GM23338 (cell line): ENCODE measurements at regions not wholly inside any gene's neighbourhood (a gene's known extent, or its start where the extent isn't known, plus 50 kb on each side); places are given as distances from the start of the nearest gene placed in this dataset.

Experiments used
- ATAC-seq: fragments of 200-7000 bp; cut with Tn5 transposase; 3 replicates; pipeline ENCODE4 v1.9.1; 2020
- DNase-seq: peaks from one replicate; pipeline ENCODE4 v3.0.0-alpha.2; 2015; ENCODE audit warnings: low spot score
- H2AFZ ChIP-seq: fragments of 200-600 bp; sonication (generic); 2 replicates; pipeline ENCODE4 v1.8.0; 2016; ENCODE audit warnings: antibody characterized with exemption, mild to moderate bottlenecking, moderate library complexity
- H3F3A ChIP-seq: fragments of 200-600 bp; sonication (generic); replicated peaks from 2 replicates; pipeline ENCODE4 v1.8.0; 2017; ENCODE audit warnings: antibody characterized with exemption, mixed run types, low read depth
- H3K27ac ChIP-seq: fragments of 200-600 bp; sonication (generic); 2 replicates; pipeline ENCODE4 v1.6.1; 2016; ENCODE audit warnings: low read depth
- H3K27me3 ChIP-seq: fragments of 200-600 bp; sonication (generic); 2 replicates; pipeline ENCODE4 v1.8.0; 2016; ENCODE audit warnings: mild to moderate bottlenecking, mixed run types, moderate library complexity; ENCODE audit not compliant: insufficient read depth
- H3K36me3 ChIP-seq: fragments of 200-600 bp; sonication (generic); 2 replicates; pipeline ENCODE4 v1.8.0; 2016; ENCODE audit warnings: mild to moderate bottlenecking; ENCODE audit not compliant: insufficient read depth
- H3K4me1 ChIP-seq: fragments of 200-600 bp; sonication (generic); 2 replicates; pipeline ENCODE4 v1.8.0; 2016; ENCODE audit warnings: mild to moderate bottlenecking, moderate library complexity; ENCODE audit not compliant: insufficient read depth
- H3K4me2 ChIP-seq: fragments of 200-600 bp; sonication (generic); 2 replicates; pipeline ENCODE4 v1.7.1; 2017; ENCODE audit warnings: mixed run types
- H3K4me3 ChIP-seq: fragments of 200-600 bp; sonication (generic); 2 replicates; pipeline ENCODE4 v1.6.1; 2016; ENCODE audit warnings: mixed run types
- H3K79me2 ChIP-seq: fragments of 200-600 bp; sonication (generic); replicated peaks from 2 replicates; pipeline ENCODE4 v1.8.0; 2017; ENCODE audit warnings: mild to moderate bottlenecking; ENCODE audit not compliant: insufficient read depth
- H3K9me2 ChIP-seq: fragments of 200-600 bp; sonication (generic); 2 replicates; pipeline ENCODE4 v1.8.0; 2017; ENCODE audit not compliant: insufficient read depth
- H4K20me1 ChIP-seq: fragments of 200-600 bp; sonication (generic); replicated peaks from 2 replicates; pipeline ENCODE4 v1.8.0; 2017; ENCODE audit warnings: mild to moderate bottlenecking; ENCODE audit not compliant: insufficient read depth
- H3K27ac Mint-ChIP-seq: 2 replicates; pipeline ENCODE4 v1.8.0; 2020; ENCODE audit warnings: inconsistent platforms, mild to moderate bottlenecking, moderate library complexity, mixed read lengths
- H3K27me3 Mint-ChIP-seq: 3 replicates; pipeline ENCODE4 v1.8.0; 2022; ENCODE audit warnings: low read depth, mild to moderate bottlenecking, moderate library complexity, mixed read lengths, inconsistent platforms; ENCODE audit not compliant: insufficient read depth, poor library complexity
- H3K36me3 Mint-ChIP-seq: 3 replicates; pipeline ENCODE4 v1.8.0; 2021; ENCODE audit warnings: low read depth, mild to moderate bottlenecking, inconsistent platforms, moderate library complexity, mixed read lengths
- H3K4me1 Mint-ChIP-seq: 3 replicates; pipeline ENCODE4 v1.8.0; 2020; ENCODE audit warnings: mild to moderate bottlenecking, inconsistent platforms, mixed read lengths
- H3K4me3 Mint-ChIP-seq: 3 replicates; pipeline ENCODE4 v1.8.0; 2021; ENCODE audit warnings: moderate library complexity, mild to moderate bottlenecking, inconsistent platforms, mixed read lengths
- H3K9me3 Mint-ChIP-seq: 3 replicates; pipeline ENCODE4 v1.8.0; 2020; ENCODE audit warnings: moderate library complexity, mild to moderate bottlenecking, inconsistent platforms, mixed read lengths
- CREB1 ChIP-seq: fragments of 250-450 bp; sonication (Bioruptor Pico); IDR thresholded peaks from 2 replicates; pipeline ENCODE4 v1.5.0; 2020; ENCODE audit warnings: low read depth, mild to moderate bottlenecking, moderate library complexity
- ETS1 ChIP-seq: IDR thresholded peaks from 2 replicates; pipeline ENCODE4 v1.6.1; 2016; ENCODE audit warnings: antibody characterized with exemption
- EZH2 ChIP-seq: fragments of 200-600 bp; sonication (generic); IDR thresholded peaks from one replicate; pipeline ENCODE4 v1.8.0; 2017; ENCODE audit warnings: antibody characterized with exemption, mild to moderate bottlenecking, low read depth; ENCODE audit not compliant: unreplicated experiment
- EZH2phosphoT487 ChIP-seq: fragments of 200-600 bp; sonication (generic); IDR thresholded peaks from one replicate; pipeline ENCODE4 v1.8.1; 2018; ENCODE audit warnings: antibody characterized with exemption; ENCODE audit not compliant: unreplicated experiment
- JUNB ChIP-seq: IDR thresholded peaks from one replicate; pipeline ENCODE4 v1.6.1; 2016; ENCODE audit warnings: antibody characterized with exemption; ENCODE audit not compliant: unreplicated experiment
- NANOG ChIP-seq: IDR thresholded peaks from 2 replicates; pipeline ENCODE4 v1.6.1; 2016; ENCODE audit warnings: antibody characterized with exemption, borderline replicate concordance
- POLR2AphosphoS5 ChIP-seq: IDR thresholded peaks from 2 replicates; pipeline ENCODE4 v1.6.1; 2016; ENCODE audit warnings: antibody characterized with exemption, low read depth
- REST ChIP-seq: IDR thresholded peaks from one replicate; pipeline ENCODE4 v1.6.1; 2018; ENCODE audit warnings: antibody characterized with exemption; ENCODE audit not compliant: unreplicated experiment
- STAT1 ChIP-seq: IDR thresholded peaks from one replicate; pipeline ENCODE4 v1.6.1; 2016; ENCODE audit warnings: antibody characterized with exemption; ENCODE audit not compliant: unreplicated experiment
- ZNF114 ChIP-seq: fragments of 250-450 bp; sonication (Bioruptor Pico); IDR thresholded peaks from 2 replicates; pipeline ENCODE4 v1.5.0; 2020; ENCODE audit warnings: mild to moderate bottlenecking, moderate library complexity
- ZNF331 ChIP-seq: fragments of 250-450 bp; sonication (Bioruptor Pico); IDR thresholded peaks from 2 replicates; pipeline ENCODE4 v1.5.0; 2020; ENCODE audit warnings: low read depth, mild to moderate bottlenecking, moderate library complexity
- ZNF462 ChIP-seq: fragments of 250-450 bp; sonication (Bioruptor Pico); IDR thresholded peaks from 2 replicates; pipeline ENCODE4 v1.5.0; 2020; ENCODE audit warnings: mild to moderate bottlenecking, moderate library complexity
- TF ChIP-seq, protein P1 (sequence below), 2 experiments: fragments of 200-600 bp in 1 of 2; sonication (generic) in 1 of 2; conservative IDR thresholded peaks; 2 replicates each; pipeline versions ENCODE4 v1.5.1 to v1.6.1; 2016 to 2017; ENCODE audit warnings: antibody characterized with exemption in 2 of 2, low read depth in 2 of 2, mild to moderate bottlenecking in 2 of 2, moderate library complexity in 1 of 2

DNA sequence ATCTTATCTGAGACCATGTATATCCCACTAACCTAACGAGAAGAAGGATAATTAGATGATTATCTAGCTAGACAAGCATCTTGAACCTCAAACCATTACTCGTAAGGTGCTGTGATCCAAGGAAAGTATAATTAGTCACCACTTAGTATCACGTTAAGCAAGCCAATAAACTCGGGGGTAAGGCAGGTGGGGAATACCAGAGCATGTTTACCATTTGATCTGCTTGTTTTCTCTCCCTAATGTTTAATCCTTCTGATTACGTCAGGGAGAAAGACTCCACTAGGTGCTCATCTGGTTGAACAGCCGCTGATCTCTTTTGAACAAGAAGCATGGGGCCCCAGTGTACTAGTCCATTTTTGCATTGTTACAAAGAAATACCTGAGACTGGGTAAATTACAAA, 69.9 kb upstream of the SLC1A1 start:
- Mint-ChIP-seq H3K4me1 (peaks cover 18% of the 10 kb centered on the region), H3K4me3 (no peak overlapping the region), H3K27ac (no peak overlapping the region), H3K27me3 (peaks cover 2% of the 10 kb centered on the region), H3K36me3 (no peaks in the 10 kb centered on the region), H3K9me3 (no peaks in the 10 kb centered on the region)
- no peak overlapping the region for H3K4me2 ChIP-seq
- no peaks in the 10 kb centered on the region for H4K20me1 ChIP-seq
- DNase-seq (no peak), ATAC-seq (no peak)
- TF ChIP-seq, protein P1, sequence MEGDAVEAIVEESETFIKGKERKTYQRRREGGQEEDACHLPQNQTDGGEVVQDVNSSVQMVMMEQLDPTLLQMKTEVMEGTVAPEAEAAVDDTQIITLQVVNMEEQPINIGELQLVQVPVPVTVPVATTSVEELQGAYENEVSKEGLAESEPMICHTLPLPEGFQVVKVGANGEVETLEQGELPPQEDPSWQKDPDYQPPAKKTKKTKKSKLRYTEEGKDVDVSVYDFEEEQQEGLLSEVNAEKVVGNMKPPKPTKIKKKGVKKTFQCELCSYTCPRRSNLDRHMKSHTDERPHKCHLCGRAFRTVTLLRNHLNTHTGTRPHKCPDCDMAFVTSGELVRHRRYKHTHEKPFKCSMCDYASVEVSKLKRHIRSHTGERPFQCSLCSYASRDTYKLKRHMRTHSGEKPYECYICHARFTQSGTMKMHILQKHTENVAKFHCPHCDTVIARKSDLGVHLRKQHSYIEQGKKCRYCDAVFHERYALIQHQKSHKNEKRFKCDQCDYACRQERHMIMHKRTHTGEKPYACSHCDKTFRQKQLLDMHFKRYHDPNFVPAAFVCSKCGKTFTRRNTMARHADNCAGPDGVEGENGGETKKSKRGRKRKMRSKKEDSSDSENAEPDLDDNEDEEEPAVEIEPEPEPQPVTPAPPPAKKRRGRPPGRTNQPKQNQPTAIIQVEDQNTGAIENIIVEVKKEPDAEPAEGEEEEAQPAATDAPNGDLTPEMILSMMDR (conservative IDR thresholded peaks at IDR 0.05; ENCODE audit: low read depth in 2 of 2), result no peak
- TF ChIP-seq NANOG (no peak), POLR2AphosphoS5 (no peak), JUNB (no peak), REST (no peak), ZNF462 (CRISPR knock-in tag) (no peak), ZNF331 (CRISPR knock-in tag) (no peak), ETS1 (no peak), CREB1 (CRISPR knock-in tag) (no peak), ZNF114 (CRISPR knock-in tag) (no peak), STAT1 (no peak), EZH2phosphoT487 (no peak), EZH2 (no peak)
- peaks cover 5% of the 10 kb centered on the region; the same call in 1 of the 2 replicates for H3K4me1 ChIP-seq
- H3K9me2 ChIP-seq, result no peaks in the 10 kb centered on the region
- no peak overlapping the region for H3K27ac ChIP-seq
- no peak overlapping the region for H2AFZ ChIP-seq
- H3K4me3 ChIP-seq, result no peak overlapping the region
- no peaks in the 10 kb centered on the region for H3K27me3 ChIP-seq
- H3F3A ChIP-seq, result no peaks in the 10 kb centered on the region
- no peaks in the 10 kb centered on the region for H3K79me2 ChIP-seq
- no peaks in the 10 kb centered on the region for H3K36me3 ChIP-seq
